DLD1 (cell line): ENCODE measurements at regions not wholly inside any gene's neighbourhood (a gene's known extent, or its start where the extent isn't known, plus 50 kb on each side); places are given as distances from the start of the nearest gene placed in this dataset.

Source experiments
- in situ Hi-C: cut with HindIII; loops from 2 replicates; pipeline ENCODE4 v1.10.0; 2017; ENCODE audit warnings: low sequenced_read_pairs

GRCh38 chr2:58533376-58533775, 292.3 kb upstream of the FANCL start:
- in situ Hi-C loops: no loop called here

- in situ Hi-C loops: no loop called here
Observed at GRCh38 chr2:58532641-58533040, 291.5 kb upstream of the FANCL start.

GRCh38 chr2:58527647-58528046, 286.5 kb upstream of the FANCL start:
- in situ Hi-C loops: no loop called here

DNA sequence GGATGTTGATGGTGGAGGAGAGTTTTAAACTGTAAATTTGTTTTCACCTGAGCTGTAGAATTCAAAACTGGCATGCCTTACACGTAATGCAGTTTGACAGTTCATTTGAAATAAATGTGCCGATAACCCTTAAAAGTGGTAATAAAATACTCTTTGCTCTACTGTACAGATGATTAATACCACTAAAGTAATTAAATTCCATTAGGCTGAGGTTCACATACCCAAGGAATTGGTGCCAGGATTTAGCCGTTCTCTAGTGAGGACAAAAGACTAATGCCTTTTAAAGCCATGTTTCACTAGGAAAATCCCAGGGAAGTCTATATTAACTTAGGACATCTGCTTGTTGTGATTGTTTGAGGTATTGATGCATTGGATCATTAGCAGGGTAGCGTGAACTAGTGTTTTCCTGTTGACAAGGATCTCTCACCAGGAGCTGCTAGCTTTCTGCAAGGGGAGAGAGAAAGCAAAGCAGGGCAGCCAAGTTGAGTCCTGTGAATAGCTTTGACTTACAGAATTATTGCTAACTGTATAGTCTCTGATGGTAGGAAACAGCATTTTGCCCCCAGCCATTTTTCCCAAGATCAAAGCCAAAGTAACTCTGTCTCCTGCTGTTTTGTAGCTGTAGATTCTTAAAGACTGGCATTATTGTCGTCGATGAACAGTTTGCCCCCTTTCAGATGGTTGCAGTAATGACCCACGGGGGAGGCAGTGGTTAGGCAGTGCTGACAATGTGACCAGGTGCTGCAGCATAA, 280.9 kb upstream of the FANCL start:
- in situ Hi-C loops: no loop called here

GRCh38 chr2:58520903-58521302, 279.8 kb upstream of the FANCL start:
- in situ Hi-C loops: no loop called here

DNA sequence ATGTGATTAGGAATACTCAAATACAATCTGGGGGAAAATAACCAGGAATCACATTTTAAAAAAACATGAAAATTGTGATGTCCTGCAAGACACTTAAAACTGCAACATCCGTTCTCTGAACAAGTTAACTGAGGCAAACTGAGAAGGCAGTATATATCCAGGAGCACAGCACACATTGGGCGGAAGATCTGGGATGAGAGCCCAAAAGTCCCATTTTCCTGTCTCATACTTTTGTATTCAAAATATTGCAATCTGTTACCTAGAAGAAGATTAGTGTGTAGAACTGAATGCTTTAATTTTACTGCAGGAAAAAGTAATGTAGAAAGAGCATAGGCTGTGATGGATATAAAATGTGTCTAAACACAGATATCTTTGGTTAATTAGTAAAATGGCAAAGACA, 276.8 kb upstream of the FANCL start:
- in situ Hi-C loops: no loop called here

GRCh38 chr2:58516695-58517094, 275.6 kb upstream of the FANCL start:
- in situ Hi-C loops: no loop called here

- in situ Hi-C loops: no loop called here
Observed at GRCh38 chr2:58515827-58516573, 274.9 kb upstream of the FANCL start.

GRCh38 chr2:58514252-58514651, 273.1 kb upstream of the FANCL start:
- in situ Hi-C loops: no loop called here

GRCh38 chr2:58512878-58513277, 271.8 kb upstream of the FANCL start:
- in situ Hi-C loops: no loop called here

- in situ Hi-C loops: no loop called here
Observed at GRCh38 chr2:58508006-58508405, 266.9 kb upstream of the FANCL start.

- in situ Hi-C loops: no loop called here
Observed at GRCh38 chr2:58503918-58504317, 262.8 kb upstream of the FANCL start.

GRCh38 chr2:58502931-58503330, 261.8 kb upstream of the FANCL start:
- in situ Hi-C loops: no loop called here

DNA sequence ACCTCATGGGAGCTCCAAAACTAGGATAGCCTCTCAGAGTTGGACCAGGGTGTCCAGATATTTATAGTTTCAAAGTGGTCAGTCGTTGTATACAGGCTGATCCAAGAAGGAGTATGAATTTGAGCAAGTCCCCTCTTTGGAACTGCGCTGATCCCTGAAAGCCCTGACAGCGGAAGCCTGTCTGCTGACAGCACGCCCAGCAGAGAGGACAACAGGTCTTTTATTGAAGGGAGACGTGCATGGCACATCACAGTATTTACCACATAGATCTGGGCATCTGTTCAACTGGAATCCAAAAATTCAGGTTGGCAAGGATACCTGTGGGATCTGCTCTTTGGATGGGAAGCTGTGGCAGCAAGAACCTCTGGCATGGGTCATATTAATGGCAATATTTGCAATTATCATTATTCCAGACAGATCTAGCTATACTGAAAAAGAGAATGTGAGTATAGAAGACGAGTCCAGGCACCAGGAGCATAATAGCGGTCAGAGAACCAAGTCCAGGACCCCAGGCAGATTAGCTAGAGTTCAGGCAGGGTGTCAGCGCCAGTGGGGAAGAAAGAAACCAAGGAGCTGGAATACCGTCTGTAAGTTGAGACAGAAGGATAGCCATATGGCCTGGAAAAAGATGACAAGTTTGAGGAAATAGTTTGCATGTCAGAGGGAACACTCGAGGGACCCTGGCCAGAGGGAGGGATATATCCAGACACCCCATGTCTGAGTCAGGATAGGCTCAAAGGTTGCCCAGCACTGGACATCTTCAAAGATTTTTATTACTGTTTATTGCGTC, 260.4 kb upstream of the FANCL start:
- in situ Hi-C loops: no loop called here

DNA sequence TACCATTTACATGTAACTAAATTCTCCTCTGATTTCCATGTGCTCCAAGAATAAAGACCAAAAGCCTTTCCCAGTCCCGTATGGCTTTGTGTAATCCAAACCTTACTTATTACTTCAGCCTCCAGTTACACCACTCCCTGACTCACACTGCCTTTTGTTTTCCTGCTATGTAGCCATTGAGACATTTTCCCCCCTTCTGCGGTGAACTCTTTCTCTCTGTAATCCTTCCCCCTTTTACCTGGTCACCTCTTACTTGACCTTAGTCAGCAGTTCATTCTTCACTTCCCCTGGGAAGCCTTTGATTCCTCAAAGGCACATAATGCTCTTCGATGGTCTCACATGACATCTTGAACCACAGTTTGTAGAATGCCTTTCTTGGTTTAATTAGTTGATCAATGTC, 256.0 kb upstream of the FANCL start:
- in situ Hi-C loops: no loop called here

DNA sequence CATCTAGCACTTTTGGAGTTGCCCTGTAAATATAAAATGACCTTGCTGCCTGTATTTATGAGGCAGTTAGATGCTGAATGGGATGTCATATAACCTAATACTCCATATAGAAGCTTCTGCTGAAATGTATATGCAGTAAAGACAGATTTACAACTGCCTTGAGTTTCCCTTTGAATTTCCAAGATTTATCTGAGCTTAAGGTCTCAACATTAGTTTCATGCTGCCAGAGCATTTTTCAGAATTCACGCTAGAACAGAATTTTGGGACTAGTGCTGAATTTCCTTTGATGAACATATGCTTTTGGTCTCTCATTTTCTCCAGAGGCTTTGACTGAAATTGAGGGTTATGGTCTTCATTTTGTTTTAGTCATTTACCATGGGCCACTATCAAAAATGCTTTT, 254.7 kb upstream of the FANCL start:
- in situ Hi-C loops: no loop called here

DNA sequence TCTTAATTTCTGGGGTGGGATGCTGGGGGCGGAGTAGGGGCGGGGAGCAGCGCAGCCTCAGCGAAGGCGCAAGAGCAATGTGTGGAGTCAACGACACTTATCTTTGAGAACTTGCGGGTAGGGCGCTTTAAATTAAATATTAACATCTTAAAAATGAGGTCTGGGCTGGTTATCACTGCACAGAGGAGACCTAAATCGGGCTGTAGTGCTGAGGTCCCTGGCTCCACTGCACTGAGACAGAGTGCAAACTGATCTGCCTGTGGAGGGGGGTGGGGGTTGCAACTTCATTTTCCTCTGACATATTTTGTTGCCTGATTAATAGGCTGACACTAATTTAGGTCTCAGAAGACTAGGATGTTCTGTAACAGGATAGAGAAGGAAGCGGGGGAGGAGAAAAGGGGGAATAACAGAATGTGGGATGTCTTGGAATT, 253.0 kb upstream of the FANCL start:
- in situ Hi-C loops: no loop called here

- in situ Hi-C loops: no loop called here
Observed at GRCh38 chr2:58484629-58485028, 243.5 kb upstream of the FANCL start.

- in situ Hi-C loops: no loop called here
Observed at GRCh38 chr2:58484221-58484620, 243.1 kb upstream of the FANCL start.

GRCh38 chr2:58483307-58483706, 242.2 kb upstream of the FANCL start:
- in situ Hi-C loops: no loop called here

DNA sequence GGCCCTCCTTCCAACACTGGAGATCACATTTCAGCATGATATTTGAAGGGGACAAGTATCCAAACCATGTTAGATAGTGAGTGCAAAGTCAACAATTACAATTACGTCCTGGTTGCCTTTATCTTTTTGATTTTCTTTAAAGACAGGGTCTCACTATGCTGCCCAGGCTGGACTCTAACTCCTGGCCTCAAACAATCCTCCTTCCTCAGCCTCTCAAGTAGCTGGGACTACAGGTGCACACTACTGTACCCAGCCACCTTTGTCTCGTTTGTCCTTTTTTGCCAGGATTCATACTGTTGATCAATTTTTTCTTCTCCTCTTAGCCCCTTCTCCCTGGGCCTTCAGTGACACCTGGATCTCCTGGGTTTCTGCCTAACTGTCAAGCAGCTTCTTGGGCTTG, 240.5 kb upstream of the FANCL start:
- in situ Hi-C loops: no loop called here

GRCh38 chr2:58480141-58480540, 239.0 kb upstream of the FANCL start:
- in situ Hi-C loops: no loop called here
